Islet of Langerhans (tissue), 1 donor: ENCODE measurements at regions not wholly inside any gene's neighbourhood (a gene's known extent, or its start where the extent isn't known, plus 50 kb on each side); places are given as distances from the start of the nearest gene placed in this dataset.
"Not testable (repeated sequence)": the region's sequence is repeated elsewhere in the genome, so short reads cannot be mapped to it uniquely, and the experiment has no call there.

Source experiments
- FAIRE-seq: peaks from one replicate; lab custom pipeline; 2011; peaks lifted over from hg19 to GRCh38; lab: Jason Lieb, UNC

DNA sequence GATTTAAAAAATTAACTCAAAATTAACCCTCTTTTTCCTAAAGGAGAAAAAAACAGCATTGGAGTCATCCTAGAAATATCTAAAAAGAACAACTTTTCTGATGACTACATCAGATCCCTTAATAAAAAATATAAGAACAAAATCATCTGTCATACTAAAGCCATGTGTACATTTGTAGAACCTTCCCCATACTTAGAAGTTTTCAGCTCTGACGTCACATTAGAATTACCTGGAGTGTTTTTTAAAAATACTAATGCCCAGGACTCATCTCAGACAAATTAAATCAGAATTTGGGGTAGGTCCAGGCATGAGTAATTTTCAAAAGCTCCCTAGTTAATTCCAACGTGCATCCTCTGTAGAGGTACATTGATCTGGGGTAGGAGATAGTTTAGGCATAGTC lies 598.0 kb downstream of the DSC3 start:
- FAIRE-seq: no peak

DNA sequence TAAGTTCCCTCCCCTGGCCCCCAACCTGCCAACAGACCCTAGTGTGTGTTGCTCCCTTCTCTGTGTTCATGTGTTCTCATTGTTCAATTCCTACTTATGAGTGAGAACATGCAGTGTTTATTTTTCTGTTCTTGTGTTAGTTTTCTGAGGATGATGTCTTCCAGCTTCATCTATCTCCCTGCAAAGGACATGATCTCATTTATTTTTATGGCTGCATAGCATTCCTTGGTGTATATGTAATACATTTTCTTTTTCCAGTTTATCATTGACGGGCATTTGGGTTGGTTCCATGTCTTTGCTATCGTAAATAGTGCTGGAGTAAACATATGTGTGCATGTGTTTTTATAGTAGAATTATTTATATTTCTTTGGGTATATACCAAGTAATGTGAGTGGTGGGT lies 602.2 kb downstream of the DSC3 start:
- FAIRE-seq: no peak

DNA sequence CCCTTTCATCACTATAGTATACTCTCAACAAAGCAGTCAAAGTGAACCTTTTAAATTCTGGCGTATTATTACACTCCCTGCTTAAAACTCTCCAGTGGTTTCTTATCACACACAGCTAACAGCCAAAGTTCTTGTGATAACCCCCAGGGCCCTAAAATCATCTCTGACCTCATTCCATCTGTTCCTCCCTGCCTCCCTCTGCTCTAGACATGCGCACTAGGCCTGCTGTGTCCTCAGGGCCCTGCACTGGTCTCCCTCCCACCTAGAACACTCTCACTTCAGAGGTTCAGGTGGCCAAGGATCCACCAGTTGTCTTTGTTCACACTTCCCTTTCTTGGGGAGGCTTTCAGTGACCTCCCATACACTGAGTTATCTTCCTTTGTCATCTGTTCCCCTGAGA lies 603.4 kb downstream of the DSC3 start:
- FAIRE-seq: no peak

DNA sequence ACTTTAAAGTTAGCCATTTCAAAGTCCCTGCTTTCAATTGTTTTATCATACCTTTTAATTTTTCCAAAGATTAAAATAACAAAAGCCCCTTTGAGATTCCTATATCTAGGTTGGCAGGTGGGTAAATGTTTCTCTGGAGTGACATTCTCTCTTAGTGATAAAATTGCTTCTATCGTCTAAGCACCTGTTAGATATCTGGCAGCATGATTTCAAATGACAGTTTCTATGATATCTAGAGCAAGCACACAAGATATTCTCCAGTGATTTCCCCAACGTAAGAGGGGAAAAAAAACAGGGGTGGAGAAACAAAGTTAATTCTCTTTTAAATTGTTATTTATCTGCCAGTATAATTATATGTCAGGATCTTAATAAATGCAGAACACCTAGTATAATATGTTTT lies 610.2 kb downstream of the DSC3 start:
- FAIRE-seq: no peak

DNA sequence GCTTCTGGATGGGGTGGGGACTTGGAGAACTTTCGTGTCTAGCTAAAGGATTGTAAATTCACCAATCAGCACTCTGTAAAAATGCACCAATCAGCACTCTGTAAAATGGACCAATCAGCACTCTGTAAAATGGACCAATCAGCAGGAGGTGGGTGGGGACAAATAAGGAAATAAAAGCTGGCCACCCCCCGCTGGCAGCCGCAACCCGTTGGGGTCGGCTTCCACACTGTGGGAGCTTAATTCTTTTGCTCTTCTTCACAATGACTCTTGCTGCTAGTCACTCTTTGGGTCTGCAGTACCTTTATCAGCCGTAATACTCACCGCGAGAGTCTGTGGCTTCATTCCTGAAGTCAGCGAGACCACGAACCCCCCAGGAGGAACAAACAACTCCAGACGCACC lies 623.1 kb downstream of the DSC3 start:
- not testable (repeated sequence) for FAIRE-seq

DNA sequence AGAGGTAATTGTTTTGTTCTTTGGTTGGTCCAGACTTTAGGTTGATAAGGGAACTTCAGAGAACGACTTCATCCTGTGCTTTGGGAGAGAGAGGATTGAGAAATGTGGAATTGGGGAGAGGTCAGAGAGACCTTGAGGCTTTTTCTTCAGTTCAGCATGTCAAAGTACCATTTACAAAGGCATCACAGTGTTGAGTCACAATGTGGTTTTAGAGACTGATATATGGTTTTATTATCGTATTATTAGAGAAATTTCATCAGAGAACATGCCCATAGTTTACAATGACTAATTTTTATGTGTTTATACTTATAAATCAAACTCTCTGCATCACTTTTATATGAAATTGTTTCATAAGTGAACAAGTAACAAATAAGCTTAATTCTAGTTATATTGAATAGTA lies 626.6 kb downstream of the DSC3 start:
- FAIRE-seq: no peak

DNA sequence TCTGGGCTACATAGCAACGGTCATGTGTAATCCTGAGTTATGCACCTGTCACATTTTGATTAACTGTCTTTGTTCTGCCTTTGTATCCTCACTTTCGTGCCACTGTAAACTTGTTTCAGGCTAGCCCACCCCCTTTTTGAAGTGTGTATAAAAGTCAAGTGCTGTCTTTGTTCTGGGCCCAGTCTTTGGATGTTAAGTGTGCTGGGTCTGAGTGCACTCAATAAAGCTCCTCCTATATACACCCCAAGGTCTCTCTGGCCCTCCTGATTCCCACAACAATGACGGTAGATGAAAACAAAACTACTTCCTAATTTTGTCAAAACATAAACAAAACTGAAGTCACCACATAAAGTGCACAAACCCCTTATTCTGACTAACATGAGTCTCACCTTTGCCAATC lies 633.4 kb downstream of the DSC3 start:
- no peak for FAIRE-seq

DNA sequence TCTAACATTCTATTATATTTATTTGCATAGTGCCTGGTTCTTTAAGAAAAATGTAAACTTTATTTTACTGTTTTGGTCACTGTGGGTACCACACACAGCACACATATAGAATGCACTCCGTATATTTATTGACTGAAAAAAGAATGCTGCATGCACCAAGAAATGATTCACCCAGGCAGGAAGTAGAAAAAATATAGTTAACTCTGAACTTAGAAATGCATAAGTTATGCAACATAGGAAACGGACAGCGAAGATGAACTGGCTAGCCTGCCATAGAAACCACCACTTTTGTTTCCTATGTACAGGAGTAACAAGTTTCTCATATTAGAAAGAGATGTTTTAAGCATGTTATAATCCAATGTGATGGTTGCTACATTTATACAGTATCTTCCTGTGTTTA lies 635.8 kb downstream of the DSC3 start:
- no peak for FAIRE-seq

DNA sequence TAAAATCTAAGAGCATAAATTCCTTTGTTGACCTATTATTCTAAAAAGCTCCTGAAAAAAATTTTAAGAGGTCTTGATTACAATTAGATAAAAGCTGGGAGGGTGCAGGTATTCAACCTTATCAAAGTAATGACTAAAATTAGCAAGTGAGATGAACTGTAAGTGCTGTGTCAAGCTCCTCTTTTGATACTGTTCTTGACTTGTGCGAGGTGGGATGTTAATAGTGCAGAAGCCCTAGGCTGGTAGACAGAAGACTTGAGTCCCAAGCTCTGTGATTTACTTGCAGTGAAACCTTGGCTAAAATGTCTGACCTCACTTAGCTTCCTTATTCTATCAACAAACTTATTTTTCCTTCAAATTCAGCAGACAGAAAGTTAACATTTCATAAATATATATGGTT lies 637.5 kb downstream of the DSC3 start:
- no peak for FAIRE-seq

DNA sequence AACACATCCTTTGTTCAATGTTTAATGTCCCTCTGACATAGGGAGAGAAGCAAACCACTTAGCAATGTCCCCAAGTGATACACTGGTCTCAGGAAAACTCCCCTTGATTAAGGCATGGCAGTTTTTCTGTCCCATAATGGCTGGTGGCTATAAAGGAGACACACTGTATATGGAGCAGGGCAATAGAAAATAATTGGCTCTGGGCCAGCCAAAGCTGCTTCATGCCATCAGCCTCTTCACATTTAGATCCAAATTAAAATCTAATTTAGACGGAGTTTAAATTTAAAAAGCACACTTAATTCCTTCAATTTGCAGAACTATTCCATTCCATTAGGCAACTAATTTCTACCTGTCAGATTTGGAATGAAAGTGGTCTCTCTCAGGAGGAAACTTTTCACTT lies 638.1 kb downstream of the DSC3 start:
- no peak for FAIRE-seq

DNA sequence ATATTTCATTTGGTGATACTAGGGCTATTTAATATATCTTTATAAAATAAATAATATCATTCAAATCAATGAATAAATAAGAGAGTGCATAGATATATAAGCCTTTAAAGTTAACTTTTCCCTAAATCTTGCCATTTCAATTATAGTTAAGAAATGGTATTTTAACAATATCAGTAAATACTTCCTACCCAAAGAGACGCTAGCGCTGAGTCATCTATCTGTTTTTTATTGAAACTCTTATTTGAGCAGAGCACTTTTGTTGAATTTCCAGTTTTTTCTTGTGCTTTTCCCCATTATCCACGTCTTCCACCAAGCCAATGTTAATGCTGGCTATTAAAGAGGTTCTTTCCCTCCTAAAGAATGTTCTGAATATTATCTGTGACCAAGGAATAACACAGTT lies 639.3 kb downstream of the DSC3 start:
- no peak for FAIRE-seq

DNA sequence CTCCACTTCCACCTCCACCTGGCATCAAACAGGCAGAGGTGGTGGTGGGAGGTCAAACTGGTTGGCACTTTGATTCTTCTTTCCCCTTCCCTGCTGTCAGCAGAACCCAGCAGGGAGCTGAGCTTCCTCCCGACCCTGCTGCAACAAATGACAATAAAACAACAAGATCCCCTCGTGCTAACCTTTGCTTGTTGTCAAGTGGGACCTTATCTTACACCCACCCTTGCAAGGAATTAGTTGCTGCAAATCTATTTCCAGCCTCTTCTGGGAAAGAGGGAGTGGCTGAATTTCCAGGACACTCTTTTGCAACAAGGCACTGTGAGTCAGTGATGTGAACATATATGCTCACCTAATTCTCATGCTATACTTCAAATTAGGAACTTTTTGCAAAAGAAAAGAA lies 655.1 kb downstream of the DSC3 start:
- FAIRE-seq: no peak

DNA sequence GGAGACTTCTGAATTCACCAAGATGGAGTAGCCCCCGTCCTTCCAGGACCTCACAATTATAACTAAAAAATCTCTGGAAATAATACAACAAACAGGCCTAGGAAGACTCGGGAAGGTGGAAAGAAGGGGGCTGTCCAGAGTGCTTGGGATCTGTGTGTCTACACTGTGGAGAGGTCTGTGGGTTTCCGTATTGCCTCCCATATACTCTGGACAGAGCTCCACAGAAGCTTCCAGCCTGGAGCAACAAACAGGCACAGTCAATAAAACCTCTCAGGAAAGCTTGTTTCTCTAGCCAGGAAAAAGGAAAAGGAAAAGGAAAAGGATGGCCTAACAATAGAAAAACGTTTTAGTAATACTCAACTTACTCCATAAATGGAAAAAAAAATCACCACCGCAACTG lies 655.9 kb downstream of the DSC3 start:
- no peak for FAIRE-seq

DNA sequence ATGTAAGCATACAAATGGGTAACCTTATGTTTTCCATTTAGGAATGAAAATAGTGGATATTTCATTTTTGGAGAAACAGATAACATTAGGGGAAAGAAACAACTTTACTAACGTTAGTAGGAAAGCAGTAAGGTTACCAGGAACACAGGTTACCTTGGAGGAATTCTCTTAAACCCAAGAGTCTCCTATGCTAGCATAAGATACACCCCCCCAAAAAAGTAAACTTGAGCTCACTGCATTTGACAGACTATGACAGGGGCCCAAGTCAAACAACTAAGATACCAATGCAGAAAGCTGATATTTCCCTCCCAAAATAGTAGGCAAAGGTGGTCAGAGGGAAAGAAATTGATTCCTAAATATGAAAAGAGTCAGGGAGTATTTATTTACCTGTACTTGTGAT lies 656.9 kb downstream of the DSC3 start:
- no peak for FAIRE-seq

DNA sequence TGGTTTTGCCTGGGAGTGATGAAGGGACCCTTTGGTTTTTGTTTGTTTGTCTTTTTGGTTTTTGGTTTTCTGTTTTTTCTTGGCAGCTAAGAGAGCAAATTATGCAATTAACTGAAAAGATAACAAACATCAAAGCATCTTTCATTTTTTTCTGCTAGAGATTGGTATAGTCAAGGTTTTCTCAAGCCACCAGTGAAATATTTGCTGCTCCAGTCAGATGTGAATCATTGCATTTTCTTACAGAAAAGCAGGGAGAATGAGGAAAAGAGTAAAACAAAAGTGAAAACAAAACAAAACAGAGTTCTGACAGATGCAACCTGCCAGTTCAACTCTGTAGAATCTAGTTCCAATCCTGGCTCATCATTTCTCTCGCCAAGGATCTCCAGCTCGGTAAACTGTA lies 660.7 kb downstream of the DSC3 start:
- FAIRE-seq: no peak

DNA sequence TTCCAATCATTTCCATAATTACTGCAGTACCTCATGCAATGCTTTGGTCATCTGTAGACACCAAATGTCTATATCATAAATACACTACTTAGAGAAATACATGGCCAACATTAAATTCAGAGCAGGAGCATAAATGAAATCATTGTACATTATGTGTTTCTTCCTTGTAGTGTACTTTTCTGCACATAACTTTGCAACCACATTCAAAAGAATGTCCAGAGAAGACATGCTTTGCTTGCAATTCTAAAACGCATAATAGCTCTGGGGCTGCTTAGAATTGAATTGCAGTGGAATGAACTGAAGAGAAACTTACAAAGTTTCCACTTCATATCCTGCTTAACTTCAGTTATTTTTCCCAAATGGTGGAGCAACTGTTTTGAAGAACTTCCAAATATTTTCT lies 664.4 kb downstream of the DSC3 start:
- no peak for FAIRE-seq

DNA sequence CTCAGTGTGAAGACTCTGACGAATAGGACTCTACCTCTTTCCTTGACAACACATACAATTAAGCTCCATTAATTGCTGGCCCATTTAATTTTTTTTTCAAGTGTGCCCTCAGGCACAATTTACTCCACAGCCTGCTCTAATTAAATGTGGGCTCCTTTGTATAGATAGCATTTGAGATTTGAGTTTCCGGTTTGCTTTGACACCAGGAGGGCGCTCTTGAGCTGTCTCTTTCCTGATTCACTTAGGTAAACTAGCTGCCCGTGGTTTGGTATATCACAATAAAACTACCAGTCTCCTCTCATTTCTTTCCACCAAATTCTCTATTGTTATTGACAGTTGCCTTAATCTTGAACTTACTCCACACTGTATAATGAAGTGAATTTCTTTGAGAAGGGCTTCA lies 666.0 kb downstream of the DSC3 start:
- FAIRE-seq: no peak

DNA sequence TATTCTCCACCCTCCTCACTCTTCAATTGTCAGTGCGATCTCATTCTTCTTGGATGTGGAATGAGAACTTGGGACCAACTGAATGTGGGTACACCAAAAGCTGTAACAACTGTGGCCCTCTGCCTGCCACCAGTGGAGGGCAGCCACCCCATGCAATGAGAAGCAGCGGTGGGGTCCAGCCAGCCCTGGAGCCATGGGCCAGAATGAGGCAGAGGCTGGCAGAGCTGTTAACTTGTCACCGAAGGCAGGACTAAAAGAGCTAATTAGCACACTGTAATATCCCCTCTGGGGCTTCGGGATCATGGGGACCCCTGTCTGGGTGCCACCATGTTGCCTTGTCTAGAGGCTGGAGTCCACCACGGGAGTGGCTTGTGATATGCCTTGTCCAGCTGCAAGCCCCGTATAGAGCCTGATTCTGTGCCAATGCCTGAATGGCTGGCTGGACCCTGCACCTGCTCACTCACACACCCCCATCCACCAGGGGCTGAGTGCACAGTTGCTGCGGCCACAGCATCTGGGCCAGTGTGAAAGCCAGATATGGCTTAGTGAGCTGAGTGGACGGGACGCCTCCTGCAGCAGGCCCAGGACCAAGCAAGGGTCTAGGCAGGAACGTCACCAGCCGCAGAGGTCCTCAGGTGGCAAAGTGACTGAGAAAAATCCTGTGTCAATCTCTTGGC lies 680.5 kb downstream of the DSC3 start:
- no peak for FAIRE-seq

DNA sequence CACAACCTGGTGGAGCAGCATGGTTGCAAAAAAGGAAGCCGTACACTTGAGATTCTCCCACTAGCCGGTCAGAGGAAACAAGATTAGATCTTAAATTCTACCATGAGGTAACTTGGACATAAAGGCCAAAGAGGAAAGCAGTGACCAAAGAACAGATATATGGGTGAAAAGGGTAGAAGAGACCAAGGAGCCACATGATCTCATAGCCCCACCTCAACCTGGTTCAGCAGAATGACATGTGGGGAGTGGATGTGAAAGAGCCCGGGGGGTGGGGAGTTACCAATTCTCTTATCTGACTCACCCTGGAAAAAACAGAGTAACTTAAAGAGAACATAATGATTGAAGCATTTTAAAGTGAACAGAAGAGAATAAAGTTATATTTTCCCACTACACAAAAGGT lies 683.0 kb downstream of the DSC3 start:
- no peak for FAIRE-seq

DNA sequence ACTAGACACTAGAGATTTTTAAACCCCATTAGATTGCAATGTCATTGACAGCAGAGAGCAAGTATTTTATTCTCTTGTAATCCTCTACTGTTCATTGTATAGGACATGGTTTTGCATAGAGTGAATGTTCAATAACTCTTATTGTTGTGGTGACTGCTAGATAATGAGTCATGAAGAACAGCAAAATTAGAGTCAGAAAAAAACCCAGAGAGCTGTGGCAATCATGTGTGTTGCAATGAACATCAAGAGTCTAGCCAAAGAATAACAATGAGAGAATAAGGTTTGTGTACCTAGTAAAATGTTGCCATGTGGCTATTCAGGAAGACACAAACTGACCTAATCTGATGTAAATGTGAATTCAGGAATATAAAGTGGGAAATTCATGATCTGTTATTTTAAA lies 684.0 kb downstream of the DSC3 start:
- FAIRE-seq: no peak

DNA sequence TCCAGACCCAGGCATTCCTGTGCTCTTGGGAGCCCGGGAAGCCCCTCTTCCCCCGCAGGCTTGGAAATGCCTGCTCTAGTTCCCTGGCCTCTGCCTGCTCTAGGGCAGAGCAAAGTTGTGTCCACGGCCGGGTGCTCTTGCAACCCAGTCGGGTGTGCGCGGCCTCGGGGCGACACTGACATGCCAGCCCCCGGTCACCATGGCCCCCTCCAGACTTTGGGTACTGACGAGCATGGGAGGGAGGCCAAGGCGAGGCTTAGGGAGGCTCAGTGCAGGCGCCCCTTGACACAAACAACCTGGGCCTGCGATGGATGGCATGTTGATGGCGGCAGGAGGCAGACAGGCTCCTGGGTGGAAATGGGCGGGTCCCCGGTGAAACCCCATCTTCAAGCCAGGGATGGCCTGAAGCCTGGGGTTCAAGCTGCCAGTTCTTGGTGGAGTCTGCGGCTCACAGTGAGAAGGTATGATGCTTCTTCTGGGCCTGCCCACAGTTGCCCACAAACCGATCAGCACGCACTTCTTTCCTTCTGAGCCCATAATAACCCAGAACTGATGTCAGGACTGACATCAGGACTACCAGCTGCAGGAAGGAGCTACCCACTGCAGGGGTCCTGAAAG lies 689.9 kb downstream of the DSC3 start:
- no peak for FAIRE-seq

DNA sequence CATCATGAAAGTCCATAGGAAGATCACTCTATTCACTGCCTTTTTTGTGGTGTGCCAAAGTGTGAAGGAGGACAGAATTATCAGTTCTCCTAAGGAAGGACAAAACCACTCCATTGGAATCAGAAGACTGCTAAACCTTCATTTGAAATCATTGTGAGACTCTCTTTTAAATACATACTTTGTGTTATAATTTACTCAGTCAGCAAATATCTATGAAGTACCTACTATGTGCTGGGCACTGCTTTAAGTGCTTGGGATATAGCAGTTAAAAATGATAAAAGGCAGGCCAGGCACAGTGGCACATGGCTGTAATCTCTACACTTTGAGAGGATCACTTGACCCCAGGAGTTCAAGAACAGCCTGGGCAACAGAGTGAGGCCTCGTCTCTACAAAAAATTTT lies 692.3 kb downstream of the DSC3 start:
- FAIRE-seq: no peak

DNA sequence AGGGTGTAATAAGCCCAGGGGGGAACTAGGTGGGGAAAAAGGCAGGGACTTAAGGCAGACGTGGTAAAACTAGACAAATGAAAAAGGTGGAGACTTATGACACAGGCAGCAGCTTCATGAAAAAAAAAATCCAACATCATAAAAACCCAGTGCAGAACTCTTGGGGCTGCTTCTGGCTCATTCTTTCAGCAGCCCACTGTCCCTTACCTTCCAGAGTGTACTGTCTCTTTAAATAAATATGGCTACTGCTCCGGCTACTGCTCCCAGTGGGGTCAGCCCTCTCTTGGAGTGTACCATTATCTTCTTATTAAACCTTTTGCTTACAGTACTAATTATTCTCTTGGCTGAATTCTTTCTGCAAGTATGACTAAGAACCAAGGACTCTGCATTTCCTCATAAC lies 699.5 kb downstream of the DSC3 start:
- no peak for FAIRE-seq

DNA sequence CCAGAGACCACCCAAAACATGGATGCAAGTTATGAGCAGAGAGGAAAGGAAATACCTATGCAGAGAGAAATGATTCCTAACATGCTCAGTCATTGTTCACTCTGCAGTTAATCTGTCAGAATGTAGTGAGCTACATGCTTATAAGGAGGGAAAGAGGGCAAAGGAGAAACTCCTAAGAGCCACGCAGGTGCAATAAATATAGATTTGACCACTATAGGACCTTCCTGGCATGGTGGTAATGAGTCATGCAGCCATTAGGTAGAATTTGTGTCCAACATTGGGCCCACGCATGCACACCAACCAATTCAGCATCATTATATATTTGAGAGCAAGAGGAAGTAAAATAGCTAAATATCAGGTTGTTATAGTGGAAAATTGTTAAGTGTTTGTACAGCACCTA lies 699.9 kb downstream of the DSC3 start:
- FAIRE-seq: no peak

DNA sequence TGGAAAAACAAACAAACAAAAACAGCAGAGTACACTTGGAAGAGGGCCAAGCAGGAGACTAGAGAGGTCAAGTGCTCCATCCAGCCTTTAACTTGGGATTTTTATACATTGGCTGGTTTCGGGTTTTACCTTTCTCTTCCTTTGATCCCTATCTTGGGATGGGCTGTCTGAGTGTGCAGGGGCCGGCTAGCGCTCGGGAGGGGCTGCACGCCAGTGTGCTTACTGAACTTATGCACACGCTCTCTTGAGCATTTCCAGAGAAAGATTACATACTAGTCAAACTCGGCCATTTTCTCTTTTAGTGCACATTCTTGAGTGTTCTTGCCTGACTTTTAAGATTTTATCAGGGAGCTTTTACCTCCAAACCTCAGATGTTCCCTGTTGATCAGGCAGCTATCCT lies 707.8 kb downstream of the DSC3 start:
- FAIRE-seq: no peak
